Muscle layer of duodenum (tissue), 2 donors: ENCODE measurements at regions not wholly inside any gene's neighbourhood (a gene's known extent, or its start where the extent isn't known, plus 50 kb on each side); places are given as distances from the start of the nearest gene placed in this dataset.

ENCODE experiments used
- H3K27ac ChIP-seq: one replicate; pipeline ENCODE4 v1.7.0; 2013; ENCODE audit warnings: mild to moderate bottlenecking, low read length
- H3K27me3 ChIP-seq: one replicate; pipeline ENCODE4 v1.7.0; 2013; ENCODE audit warnings: low read depth, mild to moderate bottlenecking, control low read depth, low read length
- H3K36me3 ChIP-seq, 2 donors: one replicate each; pipeline ENCODE4 v1.7.0; 2013; ENCODE audit warnings: low read length in 2 of 2, control low read depth in 1 of 2, mild to moderate bottlenecking in 1 of 2; ENCODE audit not compliant: insufficient read depth in 2 of 2, control insufficient read depth in 1 of 2
- H3K4me1 ChIP-seq, 2 donors: one replicate each; pipeline ENCODE4 v1.7.0; 2013; ENCODE audit warnings: low read length in 2 of 2, mild to moderate bottlenecking in 2 of 2, control low read depth in 1 of 2, moderate library complexity in 1 of 2; ENCODE audit not compliant: insufficient read depth in 2 of 2, control insufficient read depth in 1 of 2
- H3K4me3 ChIP-seq, 2 donors: one replicate each; pipeline ENCODE4 v1.7.0; 2013; ENCODE audit warnings: low read length in 2 of 2, low read depth in 1 of 2, mild to moderate bottlenecking in 1 of 2
- H3K9me3 ChIP-seq, 2 donors: one replicate each; pipeline ENCODE4 v1.7.0; 2013; ENCODE audit warnings: low read length in 2 of 2, control low read depth in 1 of 2, mild to moderate bottlenecking in 1 of 2; ENCODE audit not compliant: control insufficient read depth in 1 of 2
- donor health status: healthy.

DNA sequence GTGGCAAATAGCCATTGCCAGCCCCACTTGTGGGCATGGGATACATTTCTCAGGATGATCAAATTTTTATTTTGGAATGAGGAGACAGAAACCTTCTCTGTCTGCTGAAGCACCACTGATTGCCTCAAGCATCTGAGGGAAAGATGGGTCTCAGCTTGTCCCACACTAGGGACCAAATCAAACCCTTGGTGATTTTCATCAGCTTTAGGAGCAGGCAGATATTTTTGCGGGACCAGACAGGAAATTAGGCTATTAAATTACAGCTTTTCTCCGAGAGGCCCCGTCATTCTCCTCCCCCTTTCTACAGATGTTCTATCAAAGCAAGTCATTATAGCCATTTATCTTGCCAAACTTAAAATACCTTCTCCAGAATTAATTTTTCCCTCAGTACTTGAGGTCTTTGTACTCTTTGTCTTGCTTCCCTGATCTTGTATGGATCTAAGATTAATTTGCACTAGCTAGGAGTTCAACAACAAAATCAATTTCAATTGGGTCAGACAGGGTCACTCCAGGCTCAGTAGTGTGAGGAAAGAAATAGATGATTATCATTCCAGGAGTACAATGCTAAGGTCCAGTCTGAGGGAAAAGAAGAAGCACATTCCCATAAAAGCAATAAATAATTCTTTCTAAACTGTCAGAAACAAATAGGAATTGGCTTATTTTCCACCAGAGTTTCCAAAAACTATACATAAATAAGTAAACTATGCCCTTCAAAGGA lies 818.1 kb upstream of the SOX11 start:
- Histone ChIP-seq H3K9me3 (no peaks in the 10 kb centered on the region), H3K27me3 (no peaks in the 10 kb centered on the region), H3K4me1 (no peaks in the 10 kb centered on the region), H3K4me3 (no peak overlapping the region), H3K27ac (no peak overlapping the region), H3K36me3 (no peaks in the 10 kb centered on the region)

DNA sequence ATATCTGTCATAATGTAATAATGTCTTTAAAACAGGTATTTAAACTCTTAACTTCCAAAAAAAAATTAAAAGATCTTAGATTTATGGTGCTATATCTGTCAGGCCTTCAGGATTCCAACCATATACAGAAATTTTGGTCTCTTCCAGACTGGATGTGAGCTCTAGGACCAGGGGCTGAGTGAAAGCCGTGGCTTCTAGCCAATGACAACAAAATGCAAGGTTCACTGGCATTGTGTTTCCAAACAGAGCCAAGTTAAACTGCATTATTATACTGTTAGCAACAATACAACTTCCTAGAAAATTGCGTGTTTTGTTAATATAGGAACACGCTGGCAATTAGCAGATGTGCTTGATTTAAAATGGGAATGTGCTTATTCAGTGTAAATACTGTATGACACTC lies 809.8 kb upstream of the SOX11 start:
- no peaks in the 10 kb centered on the region for H3K4me1 ChIP-seq
- no peaks in the 10 kb centered on the region for H3K27me3 ChIP-seq
- H3K9me3 ChIP-seq: peaks cover 0 to 2% of the 10 kb centered on the region in 2 donors

DNA sequence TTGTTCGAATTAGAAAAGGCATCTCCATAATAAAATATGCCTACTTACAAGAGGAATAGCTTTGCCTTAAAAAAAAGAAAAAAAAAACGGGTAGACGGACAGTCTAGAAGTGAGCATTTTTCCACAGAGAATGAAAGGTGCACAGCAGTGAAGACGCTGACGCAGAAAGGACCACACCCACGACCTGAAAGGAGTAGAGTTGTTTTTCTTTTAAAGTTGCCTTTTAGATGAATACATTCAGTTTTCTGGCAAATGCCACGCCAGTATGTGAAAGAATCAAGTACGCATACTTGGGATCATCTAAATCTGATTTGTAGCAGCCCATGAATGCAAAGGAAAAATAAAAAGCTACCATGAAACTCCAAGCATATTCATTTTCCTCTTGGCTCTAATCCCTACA lies 809.2 kb upstream of the SOX11 start:
- no peak overlapping the region for H3K4me3 ChIP-seq
- no peaks in the 10 kb centered on the region for H3K27me3 ChIP-seq
- no peaks in the 10 kb centered on the region for H3K36me3 ChIP-seq
- peaks cover 0 to 2% of the 10 kb centered on the region in 2 donors for H3K9me3 ChIP-seq
- H3K27ac ChIP-seq: no peak overlapping the region
- no peaks in the 10 kb centered on the region for H3K4me1 ChIP-seq

More for the DNA sequence above, 809.8 kb upstream of the SOX11 start:
- no peaks in the 10 kb centered on the region for H3K36me3 ChIP-seq
- no peak overlapping the region for H3K27ac ChIP-seq
- no peak overlapping the region for H3K4me3 ChIP-seq

DNA sequence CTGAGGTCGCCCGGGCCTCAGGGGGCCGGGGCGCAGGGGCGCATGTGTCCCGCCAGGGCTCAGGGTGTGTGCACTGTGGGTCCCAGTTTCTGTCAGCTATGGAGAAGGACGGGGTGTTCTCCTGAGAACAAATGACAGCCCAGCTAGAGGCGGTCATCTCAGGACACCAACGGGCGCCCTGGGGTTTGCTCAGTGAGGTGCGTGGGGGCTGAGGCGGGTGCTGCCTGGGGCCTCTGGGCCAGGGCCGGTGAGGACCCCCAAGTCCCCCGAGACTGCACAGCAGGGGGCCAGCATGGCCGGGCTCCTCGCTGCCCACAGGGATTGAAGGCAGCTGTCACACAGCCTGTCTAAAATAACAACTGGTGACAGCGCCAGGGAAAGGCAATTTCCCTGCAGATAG lies 808.8 kb upstream of the SOX11 start:
- H3K27me3 ChIP-seq: no peaks in the 10 kb centered on the region
- H3K4me3 ChIP-seq: no peak overlapping the region
- no peak overlapping the region for H3K27ac ChIP-seq
- H3K36me3 ChIP-seq: no peaks in the 10 kb centered on the region
- peaks cover 0 to 2% of the 10 kb centered on the region in 2 donors for H3K9me3 ChIP-seq
- no peaks in the 10 kb centered on the region for H3K4me1 ChIP-seq

DNA sequence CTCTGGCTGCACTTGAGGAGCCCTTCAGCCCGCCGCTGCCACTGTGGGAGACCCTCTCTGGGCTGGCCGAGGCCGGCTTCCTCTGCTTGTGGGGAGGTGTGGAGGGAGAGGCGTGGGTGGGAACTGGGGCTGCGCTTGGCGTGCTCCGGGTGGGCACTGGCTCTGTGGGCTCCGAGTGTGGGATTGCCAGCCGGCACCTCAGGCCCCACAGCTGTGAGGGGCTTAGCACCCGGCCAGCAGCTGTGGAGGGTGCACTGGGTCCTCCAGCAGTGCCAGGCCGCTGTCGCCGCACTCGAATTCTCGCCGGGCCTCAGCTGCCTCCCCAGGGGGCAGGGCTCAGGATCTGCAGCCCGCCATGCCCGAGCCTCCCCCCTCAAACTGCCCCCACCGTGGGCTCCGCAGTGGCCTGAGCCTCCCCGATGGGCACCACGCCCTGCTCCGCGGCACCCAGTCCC lies 808.0 kb upstream of the SOX11 start:
- Histone ChIP-seq H3K36me3 (no peaks in the 10 kb centered on the region), H3K27me3 (no peaks in the 10 kb centered on the region), H3K4me3 (no peak overlapping the region), H3K27ac (no peak overlapping the region), H3K4me1 (no peaks in the 10 kb centered on the region), H3K9me3 (peaks cover 0 to 2% of the 10 kb centered on the region in 2 donors)

DNA sequence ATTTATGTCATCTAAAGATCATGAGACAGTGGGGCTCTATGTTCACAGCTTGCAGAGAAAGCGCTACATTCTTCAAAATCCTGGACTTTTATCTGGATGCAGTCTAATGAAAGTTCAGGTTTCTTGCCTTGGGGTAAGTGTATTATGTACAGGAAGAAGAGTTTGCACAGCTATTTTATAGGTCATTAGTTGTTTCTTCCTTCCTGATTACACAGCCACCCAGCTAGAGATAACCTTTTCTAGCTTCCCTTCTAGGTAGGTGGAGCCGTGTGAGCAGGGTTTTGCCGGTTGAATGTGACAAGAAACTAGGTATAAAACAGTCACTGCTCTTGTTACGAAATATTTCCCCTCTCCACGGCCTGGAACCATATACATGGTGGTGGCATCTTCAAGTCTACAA lies 800.8 kb upstream of the SOX11 start:
- Histone ChIP-seq H3K4me1 (no peaks in the 10 kb centered on the region), H3K27me3 (no peaks in the 10 kb centered on the region), H3K4me3 (no peak overlapping the region), H3K27ac (no peak overlapping the region), H3K9me3 (no peaks in the 10 kb centered on the region), H3K36me3 (no peaks in the 10 kb centered on the region)

DNA sequence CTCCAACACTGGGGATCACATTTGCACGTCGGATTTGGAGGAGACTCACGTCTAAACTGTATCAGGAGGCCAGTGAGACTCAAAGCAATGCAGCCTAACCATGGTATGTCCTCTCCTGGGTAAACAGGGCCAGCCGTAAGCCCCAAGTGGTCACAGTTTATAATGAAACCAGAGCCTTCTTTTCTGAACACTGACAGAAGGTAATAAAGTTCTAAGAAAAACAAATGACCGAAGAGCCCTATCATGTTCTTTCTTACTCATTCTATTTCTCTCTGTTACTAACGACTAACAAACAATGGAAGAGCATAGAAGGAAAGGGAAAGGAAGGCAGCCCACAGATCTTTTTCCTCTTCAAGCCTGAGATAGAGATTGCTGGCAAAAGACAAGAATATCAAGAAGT lies 796.8 kb upstream of the SOX11 start:
- Histone ChIP-seq H3K36me3 (no peaks in the 10 kb centered on the region), H3K27me3 (no peaks in the 10 kb centered on the region), H3K4me3 (no peak overlapping the region), H3K27ac (no peak overlapping the region), H3K9me3 (no peaks in the 10 kb centered on the region), H3K4me1 (no peaks in the 10 kb centered on the region)

DNA sequence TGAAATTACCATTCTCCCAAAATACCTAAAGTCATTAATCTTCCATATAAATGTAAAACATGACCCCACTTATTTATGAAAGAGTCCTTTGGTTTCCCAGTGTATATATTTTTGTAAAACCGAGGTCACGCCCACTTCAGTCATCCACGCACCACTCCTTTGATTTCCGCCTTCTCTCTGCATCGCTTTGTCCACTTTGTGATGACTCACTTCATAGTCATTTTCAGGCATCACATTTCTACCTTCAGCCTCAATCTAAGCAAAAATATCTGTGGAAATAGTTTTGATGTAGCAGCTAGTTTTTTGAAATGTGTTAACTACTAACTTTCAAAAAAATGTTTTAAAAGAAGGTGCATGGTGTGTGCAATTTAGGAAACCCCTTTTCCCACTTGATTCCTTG lies 793.5 kb upstream of the SOX11 start:
- no peak overlapping the region for H3K27ac ChIP-seq
- H3K36me3 ChIP-seq: no peaks in the 10 kb centered on the region
- peaks cover 0 to 2% of the 10 kb centered on the region in 2 donors for H3K9me3 ChIP-seq
- H3K4me1 ChIP-seq: no peaks in the 10 kb centered on the region
- no peak overlapping the region for H3K4me3 ChIP-seq
- H3K27me3 ChIP-seq: no peaks in the 10 kb centered on the region

DNA sequence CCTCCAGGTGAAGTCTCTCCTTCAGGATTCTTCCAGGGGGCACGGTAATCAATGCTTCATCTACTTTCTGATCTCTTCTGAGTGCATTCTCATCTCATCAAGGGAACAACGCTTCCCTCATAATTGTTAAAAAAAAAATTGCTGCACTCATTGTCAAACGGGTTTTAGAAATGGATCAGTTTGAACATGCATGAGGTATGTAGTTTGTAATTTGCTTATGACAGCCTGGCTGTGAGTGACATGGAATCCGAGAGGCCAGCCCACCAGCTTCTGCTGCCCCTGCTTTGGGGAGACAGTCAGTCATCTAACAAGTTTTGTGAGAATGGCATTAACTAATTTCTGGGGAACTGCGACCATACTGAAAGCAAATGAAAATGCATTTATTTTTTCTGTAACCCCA lies 791.9 kb upstream of the SOX11 start:
- H3K4me3 ChIP-seq: no peak overlapping the region
- no peak overlapping the region for H3K27ac ChIP-seq
- peaks cover 0 to 2% of the 10 kb centered on the region in 2 donors for H3K9me3 ChIP-seq
- no peaks in the 10 kb centered on the region for H3K36me3 ChIP-seq
- no peaks in the 10 kb centered on the region for H3K4me1 ChIP-seq
- H3K27me3 ChIP-seq: no peaks in the 10 kb centered on the region

DNA sequence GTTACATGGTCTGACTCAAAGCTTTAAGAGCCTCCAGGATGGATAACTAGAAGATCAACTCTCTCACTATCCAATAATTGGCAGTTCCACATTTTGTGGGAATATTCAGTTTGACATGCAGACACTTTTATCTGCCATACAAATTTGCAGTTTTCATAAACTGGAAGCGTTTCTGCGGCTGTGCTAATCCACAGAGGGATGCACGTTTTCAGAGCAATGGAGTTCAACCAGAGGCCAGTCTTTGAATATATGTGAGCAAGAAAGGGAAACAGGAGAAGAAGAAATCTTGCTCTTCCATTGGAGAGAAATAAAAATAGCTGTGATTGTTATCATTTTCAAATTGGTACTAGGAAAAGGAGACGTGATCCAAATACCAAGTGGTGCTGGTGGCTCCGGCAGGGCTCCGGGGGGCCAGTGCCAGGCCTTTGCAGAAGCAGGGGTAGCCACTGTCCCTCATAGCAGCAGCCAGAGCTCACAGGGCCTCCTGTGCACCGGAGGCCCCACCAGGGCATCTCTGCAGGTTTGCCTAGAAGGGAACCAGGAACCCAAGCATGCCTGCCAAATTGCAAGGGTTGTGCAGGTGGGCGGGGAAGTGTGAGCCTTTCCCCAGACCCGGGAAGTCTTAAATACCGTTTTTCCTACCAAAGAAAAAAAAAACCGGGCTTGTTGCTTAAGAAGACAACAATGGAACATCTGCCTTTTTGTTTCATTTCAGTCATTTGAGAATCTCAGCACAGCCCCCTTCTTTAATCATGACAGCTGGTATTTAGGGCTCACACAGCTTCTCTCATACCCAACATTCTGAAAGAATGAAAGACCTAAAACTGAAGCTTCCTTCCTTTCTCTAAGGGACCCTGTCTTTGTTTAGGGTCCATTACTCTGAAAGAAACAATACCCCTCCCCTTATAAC lies 791.1 kb upstream of the SOX11 start:
- H3K27me3 ChIP-seq: no peaks in the 10 kb centered on the region
- H3K4me3 ChIP-seq: no peak overlapping the region
- no peak overlapping the region for H3K27ac ChIP-seq
- H3K36me3 ChIP-seq: no peaks in the 10 kb centered on the region
- no peaks in the 10 kb centered on the region for H3K4me1 ChIP-seq
- peaks cover 0 to 2% of the 10 kb centered on the region in 2 donors for H3K9me3 ChIP-seq

DNA sequence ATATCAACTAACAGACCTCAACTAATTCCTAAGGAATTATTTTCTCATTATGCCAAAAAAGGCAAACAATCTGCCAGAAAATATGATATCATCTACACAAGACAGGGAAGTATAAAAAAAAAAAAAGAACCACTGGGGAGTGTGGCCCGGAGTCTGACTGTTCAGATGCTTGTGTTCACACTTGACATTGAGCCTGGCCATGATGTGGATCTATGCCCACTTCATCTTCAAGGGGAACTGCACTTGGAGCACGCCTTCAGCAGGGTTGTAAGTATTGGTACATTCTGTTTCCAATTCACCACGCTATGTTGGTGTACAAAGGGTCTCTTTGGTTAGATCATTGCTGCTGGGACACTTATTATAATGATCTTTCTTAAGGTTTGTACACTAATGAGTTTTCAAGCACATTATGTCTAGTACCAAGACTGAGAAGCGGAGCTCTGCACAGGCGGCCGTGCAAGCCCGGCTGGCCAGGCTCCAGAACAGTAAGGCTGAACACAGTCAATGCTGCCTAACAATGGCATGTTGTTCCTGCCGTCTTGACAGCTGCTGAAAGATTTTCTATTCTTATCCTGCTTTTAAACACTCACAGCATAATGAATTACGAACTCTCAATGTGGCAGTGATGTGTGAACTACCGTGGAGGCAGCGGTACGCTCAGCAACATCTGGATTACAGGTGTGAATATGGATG lies 788.4 kb upstream of the SOX11 start:
- H3K27me3 ChIP-seq: no peaks in the 10 kb centered on the region
- H3K27ac ChIP-seq: no peak overlapping the region
- no peaks in the 10 kb centered on the region for H3K4me1 ChIP-seq
- no peaks in the 10 kb centered on the region for H3K36me3 ChIP-seq
- no peak overlapping the region for H3K4me3 ChIP-seq
- peaks cover 0 to 2% of the 10 kb centered on the region in 2 donors for H3K9me3 ChIP-seq
